ENCODE measurements at regions not wholly inside any gene's neighbourhood (a gene's known extent, or its start where the extent isn't known, plus 50 kb on each side); places are given as distances from the start of the nearest gene placed in this dataset.

GRCh38 chr2:5144159-5144558, 548.0 kb upstream of the SOX11 start:
- TF ChIP-seq POLR2AphosphoS5 (IDR thresholded peaks at IDR 0.05; ENCODE audit: borderline replicate concordance, low read depth, low read length) = no peak
- no peak for TF ChIP-seq EZH2 (IDR thresholded peaks at IDR 0.05)
- TF ChIP-seq FOXP2 (optimal IDR thresholded peaks at IDR 0.05; ENCODE audit: control extremely low read depth, extremely low read length, insufficient read depth) = no peak
